HepG2 (cell line): ENCODE measurements at regions not wholly inside any gene's neighbourhood (a gene's known extent, or its start where the extent isn't known, plus 50 kb on each side); places are given as distances from the start of the nearest gene placed in this dataset.

ENCODE experiments used
- FOXP1 ChIP-seq, 2 experiments: fragments of 450-650 bp in 1 of 2; IDR thresholded peaks; 2 replicates each; pipeline ENCODE4 v1.6.1; 2017 to 2018; ENCODE audit warnings: antibody characterized with exemption in 1 of 2
- HHEX ChIP-seq: IDR thresholded peaks from 2 replicates; pipeline ENCODE4 v1.6.1; 2016; ENCODE audit warnings: control low read depth
- HMGA1 ChIP-seq: sonication (generic); formaldehyde crosslinking; conservative IDR thresholded peaks from 2 replicates; pipeline ENCODE4 v1.4.0; 2020; ENCODE audit warnings: missing genetic modification reagents
- HOXD1 ChIP-seq: sonication (generic); formaldehyde crosslinking; IDR thresholded peaks from 2 replicates; pipeline ENCODE4 v1.5.0; 2020; ENCODE audit warnings: missing genetic modification reagents
- MED1 ChIP-seq: sonication (generic); formaldehyde crosslinking; IDR thresholded peaks from 2 replicates; pipeline ENCODE4 v1.4.0; 2020; ENCODE audit warnings: missing genetic modification reagents
- NFAT5 ChIP-seq: sonication (generic); formaldehyde crosslinking; IDR thresholded peaks from 2 replicates; pipeline ENCODE4 v1.4.0; 2020; ENCODE audit warnings: missing genetic modification reagents
- SAFB2 ChIP-seq: sonication (generic); formaldehyde crosslinking; IDR thresholded peaks from 2 replicates; pipeline ENCODE4 v1.5.1; 2020; ENCODE audit warnings: missing genetic modification reagents, low read depth, mild to moderate bottlenecking, borderline replicate concordance
- ZMYM4 ChIP-seq: sonication (generic); formaldehyde crosslinking; IDR thresholded peaks from 2 replicates; pipeline ENCODE4 v1.8.1; 2023; ENCODE audit warnings: mild to moderate bottlenecking, missing genetic modification reagents
- ZNF234 ChIP-seq: sonication (generic); formaldehyde crosslinking; conservative IDR thresholded peaks from 2 replicates; pipeline ENCODE4 v1.5.1; 2020; ENCODE audit warnings: mild to moderate bottlenecking, missing genetic modification reagents
- ZNF318 ChIP-seq: sonication (generic); formaldehyde crosslinking; IDR thresholded peaks from 2 replicates; pipeline ENCODE4 v1.4.0; 2020; ENCODE audit warnings: mild to moderate bottlenecking, missing genetic modification reagents
- ZNF331 ChIP-seq: sonication (generic); formaldehyde crosslinking; IDR thresholded peaks from 2 replicates; pipeline ENCODE4 v1.4.0; 2020; ENCODE audit warnings: missing genetic modification reagents
- ZNF720 ChIP-seq: sonication (generic); formaldehyde crosslinking; IDR thresholded peaks from 2 replicates; pipeline ENCODE4 v1.4.0; 2020; ENCODE audit warnings: missing genetic modification reagents
- ZNF772 ChIP-seq: sonication (generic); formaldehyde crosslinking; IDR thresholded peaks from 2 replicates; pipeline ENCODE4 v1.5.0; 2020; ENCODE audit warnings: mild to moderate bottlenecking, missing genetic modification reagents
- ZXDC ChIP-seq: sonication (generic); formaldehyde crosslinking; IDR thresholded peaks from 2 replicates; pipeline ENCODE4 v1.5.0; 2020; ENCODE audit warnings: mild to moderate bottlenecking, missing genetic modification reagents

GRCh38 chr2:8126783-8127182 lies 555.1 kb upstream of the ID2 start (continued):
- no peak for TF ChIP-seq ZXDC
- TF ChIP-seq HHEX (CRISPR knock-in tag) = no peak
- TF ChIP-seq NFAT5 (CRISPR knock-in tag) = 0 out of 2 replicates have a peak, but pooled peaks have one; percentile 44
- peak; percentile 94 for TF ChIP-seq MED1 (CRISPR knock-in tag)
- TF ChIP-seq HOXD1 (CRISPR knock-in tag) = 0 out of 2 replicates have a peak, but pooled peaks have one; percentile 11
- TF ChIP-seq HMGA1 (CRISPR knock-in tag) = no peak
- TF ChIP-seq ZNF234 (CRISPR knock-in tag) = no peak
- TF ChIP-seq ZNF318 (CRISPR knock-in tag) = no peak
- TF ChIP-seq SAFB2 (CRISPR knock-in tag) = no peak
- TF ChIP-seq ZNF720 = no peak
- peak; percentile 61; the same call in 1 of the 2 replicates for TF ChIP-seq ZMYM4 (CRISPR knock-in tag)
- peak; percentile 35; the same call in 1 of the 2 replicates for TF ChIP-seq ZNF772 (CRISPR knock-in tag)
- no peak for TF ChIP-seq FOXP1 (IDR thresholded peaks at IDR 0.05)
- peak; percentile 57; the same call in 1 of the 2 replicates for TF ChIP-seq FOXP1 (CRISPR knock-in tag; IDR thresholded peaks at IDR 0.05)
- peak; percentile 78 for TF ChIP-seq ZNF331 (CRISPR knock-in tag)
